HG03460 (cell line): ENCODE measurements at regions not wholly inside any gene's neighbourhood (a gene's known extent, or its start where the extent isn't known, plus 50 kb on each side); places are given as distances from the start of the nearest gene placed in this dataset.
A peak's percentile ranks its signal among the peaks of the same experiment; 100 is the strongest.

ENCODE experiments used
- ATAC-seq: cut with Tn5 transposase; IDR thresholded peaks from one replicate; pipeline ENCODE4 v1.9.1; 2021; ENCODE audit not compliant: unreplicated experiment

DNA sequence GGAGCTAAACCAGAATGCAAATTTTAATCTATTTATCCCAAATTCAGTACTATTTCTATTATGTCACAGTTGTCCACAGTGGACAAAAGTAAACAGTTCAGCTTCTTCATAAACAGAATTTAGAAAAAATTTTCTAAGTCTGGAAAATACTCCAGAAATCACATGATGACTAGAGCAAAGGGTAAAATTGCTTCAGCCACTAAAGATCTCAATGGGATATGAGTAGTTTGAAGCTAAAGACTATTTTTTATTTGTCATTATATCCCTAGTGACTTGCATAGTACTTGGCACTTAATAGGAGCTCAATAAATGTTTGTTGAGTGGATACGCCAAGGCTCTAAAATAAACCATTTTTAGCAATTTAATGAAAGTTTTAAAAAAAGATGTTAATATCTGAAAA lies 354.3 kb upstream of the AGTR1 start:
- ATAC-seq, result no peak

DNA sequence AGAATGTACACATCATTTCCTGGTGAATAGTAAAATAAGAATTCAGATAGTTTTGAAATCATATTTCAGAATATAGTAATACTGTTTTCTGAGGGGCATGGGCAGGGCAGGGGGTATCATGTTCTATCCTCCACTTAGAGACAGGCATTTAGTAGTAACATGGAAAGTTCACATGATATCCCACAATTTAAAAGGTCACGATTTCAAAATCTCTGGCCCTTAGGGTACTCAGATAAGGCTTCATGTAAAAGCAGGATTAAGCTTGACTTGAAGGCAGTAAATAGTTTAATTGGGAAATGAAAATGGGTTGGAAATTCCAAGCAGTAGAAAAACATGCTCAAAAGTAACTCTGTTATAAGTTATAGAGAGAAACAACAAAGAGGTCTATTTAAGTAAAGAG lies 353.2 kb upstream of the AGTR1 start:
- no peak for ATAC-seq

DNA sequence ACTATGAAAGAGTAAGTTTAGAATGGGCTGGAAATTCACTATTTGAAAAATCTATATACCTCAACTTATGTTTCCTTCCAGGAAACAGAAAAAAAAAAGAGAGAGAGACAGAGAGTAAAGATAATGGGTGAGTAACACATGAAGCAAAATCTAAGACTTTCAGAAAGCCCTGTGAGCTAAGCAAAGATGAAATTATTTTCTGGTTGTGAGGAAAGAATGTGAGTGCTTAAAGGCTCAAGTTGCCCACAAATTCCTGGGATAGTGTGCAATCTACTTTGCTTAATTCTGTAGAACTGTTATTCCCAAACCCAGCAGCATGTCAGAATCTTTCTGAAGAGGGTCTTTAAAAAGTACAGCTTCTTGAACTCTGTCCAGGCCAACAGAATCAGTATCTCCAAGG lies 337.7 kb upstream of the AGTR1 start:
- ATAC-seq, result no peak

DNA sequence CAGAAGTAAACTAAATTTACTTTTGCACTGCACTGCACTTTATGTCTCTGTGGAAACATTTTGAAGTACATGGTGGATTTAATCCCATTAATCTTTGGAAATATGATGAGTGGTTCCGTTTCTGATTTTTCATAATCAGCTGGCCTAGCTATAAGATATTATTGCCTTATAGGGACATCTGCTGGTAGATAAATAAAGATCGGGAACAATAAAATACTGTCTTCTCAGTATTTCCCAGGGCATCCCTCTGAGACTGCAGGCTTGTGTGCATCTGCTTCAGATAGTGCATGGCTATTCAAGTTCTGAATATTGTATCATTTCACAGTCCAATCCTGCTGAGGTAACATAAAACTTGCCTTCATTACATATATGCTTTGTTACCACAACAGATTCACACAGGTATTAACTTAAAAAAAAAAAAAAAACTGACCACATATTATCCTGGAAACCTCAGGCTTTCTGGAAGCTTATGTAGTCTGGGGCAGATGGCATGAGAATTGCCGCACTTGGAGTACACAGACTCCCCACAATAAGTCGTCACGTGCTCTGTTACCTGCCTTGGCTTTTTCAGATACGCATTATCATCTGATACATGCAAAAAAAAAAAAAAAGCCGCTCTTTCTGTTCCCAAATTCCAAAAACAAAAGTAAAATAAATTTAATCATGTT lies 330.8 kb upstream of the AGTR1 start:
- ATAC-seq, result no peak

DNA sequence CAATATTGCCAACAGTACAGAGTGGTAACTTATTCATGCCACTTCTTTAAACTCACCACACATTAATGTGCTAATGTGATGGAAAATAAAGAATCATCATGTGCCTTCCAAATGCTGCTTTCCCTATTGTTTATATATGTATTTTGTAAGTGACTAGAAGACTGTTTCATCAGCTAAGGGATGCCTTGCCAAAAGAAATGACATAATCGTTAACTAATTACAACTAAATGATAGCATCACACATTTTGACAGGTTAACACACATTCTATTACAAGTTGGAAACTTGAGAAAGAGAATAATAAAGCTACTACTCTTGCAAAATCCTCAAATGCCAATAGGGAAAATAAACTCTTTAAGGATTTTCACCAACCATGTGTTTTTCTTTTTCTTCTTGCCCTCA lies 329.9 kb upstream of the AGTR1 start:
- no peak for ATAC-seq

DNA sequence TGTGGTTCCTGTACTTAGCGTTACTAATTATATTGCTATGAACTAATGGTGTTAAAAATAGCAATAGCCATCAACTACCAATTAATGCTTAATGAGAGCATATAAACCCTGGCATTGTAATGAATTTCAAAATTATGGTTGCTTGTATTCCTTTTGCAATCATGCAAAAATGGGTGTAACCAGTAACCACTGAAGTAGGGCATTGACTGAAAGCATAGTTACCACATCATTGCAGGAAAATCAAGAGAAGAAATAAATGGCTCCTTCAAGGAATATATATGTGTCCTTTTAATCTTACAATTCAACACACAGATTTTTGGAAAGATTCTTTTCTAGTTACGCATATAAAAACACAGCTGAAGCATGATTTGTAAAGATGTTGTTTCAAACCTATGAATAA lies 328.3 kb upstream of the AGTR1 start:
- ATAC-seq, result no peak

DNA sequence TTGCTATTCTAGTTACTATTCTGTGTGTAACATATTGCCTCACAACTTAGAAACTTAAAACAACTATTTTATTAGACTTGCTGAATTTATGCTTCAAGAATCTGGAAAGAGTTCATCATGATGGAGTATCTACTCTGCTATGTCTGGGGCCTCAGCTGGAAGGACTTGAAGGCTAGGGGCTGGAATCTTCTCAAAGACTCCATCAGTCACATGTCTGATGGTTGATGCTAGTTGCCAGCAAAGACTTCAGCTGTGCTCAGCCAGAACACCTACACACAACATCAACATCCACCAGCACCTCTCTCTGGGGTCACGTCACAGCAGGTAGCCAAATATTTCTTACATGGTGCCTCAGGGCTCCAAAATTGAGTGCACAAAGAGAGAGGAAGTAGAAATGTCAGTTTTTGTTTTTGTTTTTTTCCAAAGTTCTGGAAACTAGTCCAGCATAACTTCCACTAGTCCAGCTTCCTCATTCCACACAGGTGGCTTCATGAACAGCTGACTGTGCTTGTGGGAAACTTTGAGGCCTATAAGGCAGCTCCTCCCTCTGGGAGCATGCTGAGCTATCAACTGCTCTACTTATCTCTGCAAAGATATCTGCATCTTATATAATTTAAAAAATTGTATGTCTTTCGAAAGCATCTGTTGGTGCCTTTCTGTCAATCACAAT lies 325.4 kb upstream of the AGTR1 start:
- no peak for ATAC-seq

DNA sequence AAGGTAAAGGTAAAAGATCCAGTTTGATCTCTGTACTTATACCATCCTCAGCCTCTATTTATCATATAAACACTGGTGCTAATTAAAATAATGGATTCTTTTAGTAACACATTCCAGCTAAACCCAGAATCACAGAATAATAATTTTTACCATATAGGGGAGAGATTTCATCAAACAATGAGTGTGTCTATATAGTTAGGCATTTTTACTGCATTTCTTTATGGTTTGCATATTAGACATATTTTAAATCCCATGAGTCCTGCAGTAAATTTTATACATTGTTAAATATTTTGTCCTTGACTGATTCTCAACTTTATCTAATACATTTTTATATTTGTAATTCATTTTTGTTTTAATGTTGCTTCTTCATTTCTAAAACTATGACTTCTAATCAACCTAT lies 323.7 kb upstream of the AGTR1 start:
- ATAC-seq, result no peak

DNA sequence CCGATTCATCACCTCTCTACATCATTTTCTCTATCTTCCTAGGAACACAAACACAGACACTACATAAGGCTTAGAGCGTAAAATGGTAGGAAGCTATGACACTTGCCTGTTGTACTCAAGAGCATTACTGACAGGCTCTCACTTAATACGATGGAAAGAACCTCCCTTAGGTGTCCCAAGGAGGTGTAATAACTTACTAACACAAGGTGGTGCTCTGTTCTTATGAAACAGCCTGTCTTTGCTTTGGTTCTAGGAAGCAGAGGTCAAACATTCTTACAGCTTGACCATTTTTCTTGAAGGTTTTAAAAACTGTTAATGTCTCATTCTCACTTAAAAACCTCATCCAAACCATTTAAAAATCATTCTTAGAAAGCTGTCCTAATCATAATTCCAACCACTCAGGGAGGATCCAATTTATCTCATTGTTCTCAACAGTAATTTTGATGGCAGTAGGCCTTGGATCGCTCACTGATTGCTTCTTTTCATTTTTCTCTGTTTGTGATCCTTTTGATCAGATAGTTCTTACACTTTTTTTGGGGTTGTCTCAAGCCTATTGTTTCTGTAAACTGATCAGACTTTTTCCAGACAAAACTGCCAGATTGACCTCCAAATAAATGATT lies 317.8 kb upstream of the AGTR1 start:
- peak; percentile 87 for ATAC-seq

DNA sequence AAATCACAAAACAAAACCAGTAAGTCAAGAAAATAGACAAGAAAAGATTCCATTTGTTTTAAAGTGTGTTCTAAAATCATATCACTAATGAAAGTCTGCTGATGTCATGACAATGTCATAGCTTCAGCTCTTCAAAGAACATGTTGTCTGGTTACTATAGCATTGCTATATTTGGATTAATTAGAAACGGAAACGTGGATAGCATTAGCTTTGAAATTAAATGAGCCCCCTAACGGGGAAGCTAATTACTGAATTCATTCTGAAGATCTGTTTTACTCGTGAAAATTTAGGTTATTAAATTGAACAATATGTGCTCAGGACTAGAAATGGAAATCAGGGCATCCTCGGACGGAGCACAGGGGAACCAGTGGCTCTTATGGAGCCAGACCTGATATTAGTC lies 316.7 kb upstream of the AGTR1 start:
- no peak for ATAC-seq

DNA sequence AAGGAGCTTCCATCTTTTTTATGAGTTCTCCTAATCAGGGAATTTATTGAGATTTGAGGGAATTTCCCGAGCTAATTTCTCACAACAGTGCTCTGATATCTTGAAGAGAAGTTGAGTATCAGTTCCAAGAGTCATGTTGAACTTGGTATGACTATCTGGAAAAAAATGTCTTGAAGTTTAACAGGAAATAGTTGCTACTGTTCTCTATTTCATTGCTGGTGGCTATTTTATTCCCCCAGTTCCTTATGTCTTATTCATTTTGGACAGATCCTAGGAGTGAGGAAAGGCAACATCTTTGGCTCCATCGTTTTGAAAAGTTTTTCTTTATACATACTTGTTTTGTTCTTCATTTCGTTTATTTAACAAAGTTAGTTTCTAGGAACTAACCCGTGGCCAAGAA lies 307.8 kb upstream of the AGTR1 start:
- ATAC-seq, result no peak

DNA sequence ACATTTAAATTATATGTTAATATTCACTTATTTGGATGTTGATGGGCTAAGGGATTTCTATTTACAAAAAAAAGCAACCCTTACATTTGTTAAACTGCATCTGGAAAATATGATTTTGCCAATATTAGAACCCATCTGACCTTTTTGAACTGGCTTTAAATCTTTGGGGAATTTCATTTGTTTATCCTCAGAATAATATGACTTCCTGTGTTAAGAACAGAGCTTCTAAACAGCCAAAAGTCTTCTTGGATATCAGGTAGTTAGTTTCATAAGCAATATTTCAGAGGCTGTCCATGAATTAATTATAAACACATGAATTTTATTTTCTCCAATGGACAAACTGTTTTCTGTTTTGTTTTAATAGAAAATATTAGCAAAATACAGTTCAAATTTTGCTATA lies 301.9 kb upstream of the AGTR1 start:
- ATAC-seq, result no peak

DNA sequence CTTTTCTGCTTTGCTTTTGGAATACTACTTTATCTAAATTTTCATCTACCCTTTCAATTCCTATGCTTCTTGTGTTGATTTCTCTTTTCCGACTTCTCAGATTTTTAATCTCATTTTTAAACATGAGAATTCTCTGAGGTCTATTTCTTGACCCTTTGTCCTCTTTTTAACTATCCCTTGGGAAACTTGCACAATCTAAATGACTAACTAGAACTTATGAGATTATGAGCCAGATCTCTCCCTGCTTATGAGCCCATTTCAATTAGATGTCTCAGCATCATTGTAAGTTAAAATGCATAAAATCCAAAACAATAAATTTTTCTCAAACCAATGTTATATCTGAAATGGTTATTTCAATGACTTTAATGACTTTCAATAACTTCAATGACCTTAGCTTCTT lies 296.9 kb upstream of the AGTR1 start:
- no peak for ATAC-seq

DNA sequence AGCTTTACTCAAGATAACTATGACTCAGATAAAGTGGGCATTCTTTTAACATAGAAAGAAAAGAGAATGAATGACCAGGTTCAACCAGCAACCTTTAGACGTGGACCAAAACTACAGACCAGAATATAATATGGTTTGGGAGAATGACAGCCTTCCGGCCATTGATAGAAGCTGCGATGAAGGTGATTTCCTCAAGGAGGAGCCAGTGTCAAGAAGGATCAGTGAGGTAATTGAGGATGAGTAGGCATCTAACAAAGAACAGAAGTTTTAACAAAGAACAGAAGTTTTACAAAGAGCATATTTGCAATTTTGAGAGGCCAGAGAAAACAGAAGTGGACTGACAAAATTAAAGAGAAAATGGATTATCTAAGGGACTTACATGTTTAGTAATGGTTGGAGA lies 289.0 kb upstream of the AGTR1 start:
- ATAC-seq, result no peak

DNA sequence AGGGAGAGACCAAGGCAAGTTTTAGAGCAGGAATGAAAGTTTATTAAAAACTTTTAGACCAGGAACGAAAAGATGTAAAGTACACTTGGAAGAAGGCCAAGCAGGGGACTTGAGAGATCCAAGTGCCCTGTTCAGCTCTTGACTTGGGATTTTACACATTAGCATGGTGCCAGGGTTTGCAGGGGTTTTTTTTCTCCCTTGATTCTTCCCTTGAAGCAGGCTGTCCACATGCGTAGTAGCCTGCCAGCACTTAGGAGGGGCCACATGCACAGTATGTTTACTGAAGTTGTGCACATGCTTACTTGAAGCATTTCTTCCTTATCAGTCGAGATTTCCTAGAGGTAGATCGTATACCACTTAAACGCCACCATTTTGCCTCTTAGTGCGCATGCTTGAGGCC lies 277.5 kb upstream of the AGTR1 start:
- no peak for ATAC-seq

DNA sequence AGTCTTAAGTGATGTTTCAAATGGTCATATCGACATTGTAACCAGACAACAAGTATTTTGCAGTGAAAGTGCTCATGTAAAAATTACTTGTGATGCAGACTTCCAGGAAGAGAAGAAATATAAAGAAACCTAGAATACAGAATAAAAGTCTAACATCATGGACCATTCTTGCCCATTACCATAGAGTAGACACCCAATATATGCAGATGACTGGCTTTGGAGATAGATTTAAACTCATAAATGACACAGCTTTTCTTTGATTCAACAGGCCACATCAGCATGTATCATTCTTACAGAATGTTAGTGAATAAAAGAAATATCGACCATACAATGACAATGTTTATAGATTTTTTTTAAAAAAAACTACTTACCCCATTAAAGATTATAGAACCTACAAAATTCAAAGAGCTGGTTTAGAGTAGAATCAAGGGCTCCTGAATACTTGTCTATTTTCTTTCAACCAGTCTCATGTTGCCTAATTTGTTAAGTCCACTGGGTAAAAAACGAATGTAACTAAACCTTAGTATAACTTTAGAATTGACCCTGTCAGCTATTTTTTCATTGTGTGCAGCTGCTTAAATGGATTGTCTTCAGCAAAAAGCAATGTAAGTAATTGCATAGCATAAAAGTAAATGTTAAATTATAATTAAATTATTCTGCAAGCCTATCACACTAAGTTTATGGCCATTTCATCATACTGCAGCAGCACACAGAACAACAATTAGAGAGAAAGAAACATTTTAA lies 268.7 kb upstream of the AGTR1 start:
- no peak for ATAC-seq

DNA sequence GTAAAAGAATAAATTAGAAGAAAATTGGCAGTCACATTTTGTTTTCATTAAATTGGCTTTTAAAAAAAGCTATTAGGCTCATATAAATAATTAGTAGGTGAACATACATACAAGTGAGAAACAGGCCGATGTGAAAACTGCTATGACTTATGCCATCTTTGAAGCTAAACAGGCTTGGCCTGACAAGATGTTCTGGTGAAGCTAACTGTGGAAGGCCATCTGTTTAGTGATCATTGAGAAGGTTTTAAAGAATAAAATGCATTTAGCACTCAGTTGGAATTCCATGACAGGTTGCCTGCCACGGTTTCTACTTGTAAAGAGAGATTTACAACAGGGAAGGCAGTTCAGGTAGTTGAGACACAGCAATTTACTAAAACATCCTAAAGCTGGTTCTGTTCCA lies 264.0 kb upstream of the AGTR1 start:
- no peak for ATAC-seq

DNA sequence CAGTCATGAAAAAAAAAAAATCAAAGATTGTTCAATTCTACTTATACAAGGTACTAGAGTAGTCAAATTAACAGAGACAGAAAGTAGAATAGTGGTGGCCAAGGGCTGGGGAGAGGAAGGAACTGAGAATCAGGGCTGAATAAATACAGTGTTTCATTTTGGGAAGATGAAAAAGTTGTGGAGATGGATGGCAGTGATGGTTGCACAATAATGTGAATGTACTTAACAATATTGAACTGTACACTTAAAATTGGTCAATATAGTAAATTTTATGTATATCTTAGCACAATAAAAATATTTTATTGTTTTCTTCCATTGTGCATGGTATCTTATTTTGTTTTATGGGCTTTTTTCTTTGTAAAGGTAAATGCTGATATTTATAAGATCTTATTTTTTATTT lies 262.2 kb upstream of the AGTR1 start:
- ATAC-seq, result no peak

DNA sequence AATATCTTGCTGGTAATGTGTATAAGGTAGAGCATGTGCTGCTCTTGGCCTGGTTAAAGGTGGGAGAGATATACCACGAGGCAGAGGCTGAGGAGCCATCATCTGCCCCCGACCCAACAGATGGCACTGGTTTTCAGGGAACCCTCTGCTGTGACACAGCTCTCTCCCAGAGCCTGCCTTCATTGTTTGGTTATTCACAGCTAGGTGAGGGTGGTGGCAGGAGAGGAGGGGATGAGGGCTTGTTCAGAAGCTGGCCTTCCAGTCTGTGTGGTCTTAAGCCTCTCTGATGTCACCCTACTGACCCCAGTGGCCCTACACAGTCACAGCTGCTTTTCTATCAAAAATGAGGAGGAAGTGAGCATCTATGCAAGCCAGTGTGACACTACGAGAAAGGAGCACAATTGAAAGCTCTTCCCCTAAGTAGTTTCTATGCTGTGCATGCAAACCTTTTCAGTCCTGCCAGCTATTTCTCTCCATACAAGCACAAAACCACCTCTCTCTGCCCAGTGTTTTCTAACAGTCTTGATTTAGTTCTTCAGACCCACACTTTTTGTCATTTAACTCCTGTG lies 258.4 kb upstream of the AGTR1 start:
- ATAC-seq, result no peak

DNA sequence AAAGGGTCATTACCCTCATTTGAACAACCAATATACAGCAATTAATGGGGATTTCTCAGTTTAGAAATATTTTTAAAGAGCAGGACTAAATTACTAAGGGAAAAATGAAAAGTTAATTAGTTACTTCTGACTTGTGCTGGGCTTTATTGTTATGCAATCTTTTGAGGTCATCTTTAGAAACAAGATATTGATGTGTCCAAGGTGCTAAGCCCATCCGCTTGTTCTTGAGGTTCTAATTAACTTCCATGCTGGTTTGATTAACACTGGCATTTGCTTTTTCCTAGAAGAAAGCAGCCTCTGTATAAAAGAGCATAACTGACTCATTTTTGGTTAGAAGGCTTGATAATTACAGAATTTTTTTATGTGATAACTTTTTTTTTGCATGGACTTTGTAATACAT lies 256.5 kb upstream of the AGTR1 start:
- no peak for ATAC-seq

DNA sequence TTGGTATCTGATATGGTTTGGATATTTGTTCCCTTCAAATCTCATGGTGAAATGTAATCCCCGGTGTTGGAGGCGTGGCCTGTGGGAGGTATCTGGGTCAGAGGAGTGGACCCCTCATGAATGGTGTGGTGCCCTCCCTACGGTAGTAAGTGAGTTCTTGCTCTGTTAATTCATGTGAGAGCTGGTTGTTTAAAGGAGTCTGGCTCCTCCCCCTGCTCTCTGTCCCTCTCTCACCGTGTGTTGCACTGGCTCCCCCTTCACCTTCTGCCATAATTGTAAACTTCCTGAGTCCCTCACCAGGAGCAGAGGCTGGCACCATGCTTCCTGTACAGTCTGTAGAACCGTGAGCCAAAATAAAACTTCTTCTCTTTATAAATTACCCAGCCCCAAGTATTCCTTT lies 246.9 kb upstream of the AGTR1 start:
- no peak for ATAC-seq

DNA sequence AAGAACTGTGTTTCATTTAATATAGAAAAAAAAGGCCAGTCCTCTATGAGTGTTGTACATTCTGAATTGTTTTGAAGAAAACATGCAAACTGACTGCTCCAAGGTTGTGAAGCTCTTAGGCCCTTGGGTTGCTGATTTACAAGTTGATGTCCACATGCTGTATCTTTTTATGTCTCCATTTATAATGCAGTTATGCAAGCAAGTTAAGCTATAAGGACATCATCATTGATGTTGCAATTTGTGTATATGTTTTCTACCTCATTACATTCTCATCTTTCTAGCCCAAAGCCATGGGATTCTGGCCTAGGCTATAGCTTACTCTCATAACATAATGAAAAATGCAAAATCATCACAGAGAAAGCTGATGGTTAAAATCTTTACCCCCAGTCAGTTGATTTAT lies 245.7 kb upstream of the AGTR1 start:
- no peak for ATAC-seq
